ENCODE measurements at regions not wholly inside any gene's neighbourhood (a gene's known extent, or its start where the extent isn't known, plus 50 kb on each side); places are given as distances from the start of the nearest gene placed in this dataset.
"Not testable (repeated sequence)": the region's sequence is repeated elsewhere in the genome, so short reads cannot be mapped to it uniquely, and the experiment has no call there.

GRCh38 chr7:37584651-37585463, 98.7 kb upstream of the GPR141 start:
- H3K9me3 ChIP-seq; H3K36me3 Mint-ChIP-seq; H3K27ac ChIP-seq (ENCODE audit: low read length); H3K4me1 Mint-ChIP-seq; H3K36me3 ChIP-seq (ENCODE audit: control insufficient read depth in 2 of 2, extremely low read depth in 1 of 2, insufficient read depth in 1 of 2, low read length in 1 of 2); POLR2A ChIA-PET; H3K9me3 Mint-ChIP-seq; CTCF ChIA-PET; H3K27ac Mint-ChIP-seq; H3K4me3 ChIP-seq (ENCODE audit: control insufficient read depth in 1 of 2, extremely low read depth in 1 of 2, low read length in 1 of 2); H3K27me3 ChIP-seq (replicated peaks in 1 of 2; ENCODE audit: control insufficient read depth in 2 of 2, extremely low read depth in 1 of 2, insufficient read depth in 2 of 2, low read length in 1 of 2); H3K4me1 ChIP-seq (ENCODE audit: control insufficient read depth in 1 of 2, extremely low read depth in 1 of 2, insufficient read depth in 2 of 2, low read length in 2 of 2); H3K4me3 Mint-ChIP-seq; DNase-seq; ATAC-seq (replicated peaks in 1 of 4): not testable (repeated sequence)
- H3K27me3 Mint-ChIP-seq: peaks cover 29 to 35% of the 10 kb centered on the region in 2 donors
- no CpG with 5 or more reads among the region's 4 CpGs for WGBS (ENCODE audit: insufficient coverage)

DNA sequence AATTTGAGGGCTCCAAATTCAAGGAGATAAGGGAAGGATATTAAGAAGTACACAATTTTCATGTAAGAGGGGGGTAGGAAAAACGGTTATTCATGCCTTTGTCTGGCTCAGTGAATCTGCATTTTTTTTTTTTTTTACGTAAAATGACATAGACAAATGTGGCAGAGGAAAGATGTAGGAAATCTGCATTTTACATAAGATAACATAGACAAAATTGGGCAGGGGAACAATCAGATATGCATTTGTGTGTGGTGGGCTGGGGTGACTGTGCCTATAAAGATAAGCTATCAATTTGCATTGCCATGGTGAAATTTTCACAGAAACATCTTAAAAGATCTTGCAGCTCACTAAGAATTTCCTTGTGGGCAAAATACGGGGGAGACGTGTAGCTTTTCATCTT, 92.7 kb upstream of the GPR141 start:
- H3K27ac Mint-ChIP-seq: no peak overlapping the region
- peaks cover under 1 to 7% (median 6%) of the 10 kb centered on the region in 3 donors for H3K9me3 Mint-ChIP-seq
- no peaks in the 10 kb centered on the region for H3K36me3 ChIP-seq (ENCODE audit: control insufficient read depth in 2 of 2, extremely low read depth in 1 of 2, insufficient read depth in 1 of 2, low read length in 1 of 2)
- peaks cover 21 to 30% of the 10 kb centered on the region in 2 donors for H3K27me3 Mint-ChIP-seq
- ATAC-seq (replicated peaks in 1 of 4): no peak
- 0% methylated on average over 1 of the region's 4 CpGs for WGBS (ENCODE audit: insufficient coverage)
- H3K27ac ChIP-seq (ENCODE audit: low read length): no peak overlapping the region
- no peaks in the 10 kb centered on the region for H3K36me3 Mint-ChIP-seq
- no peaks in the 10 kb centered on the region for H3K4me1 Mint-ChIP-seq
- POLR2A ChIA-PET: interaction anchor here in 1 of 2 donors (0.6 kb wide), 1 partner anchor 31 kb away, joined by 3 read pairs; no protein-coding TSS in a partner anchor
- H3K27me3 ChIP-seq (replicated peaks in 1 of 2; ENCODE audit: control insufficient read depth in 2 of 2, extremely low read depth in 1 of 2, insufficient read depth in 2 of 2, low read length in 1 of 2): no peaks in the 10 kb centered on the region
- H3K9me3 ChIP-seq: no peaks in the 10 kb centered on the region
- CTCF ChIA-PET: no interaction called here
- DNase-seq: no peak
- no peak overlapping the region for H3K4me3 ChIP-seq (ENCODE audit: control insufficient read depth in 1 of 2, extremely low read depth in 1 of 2, low read length in 1 of 2)
- H3K4me1 ChIP-seq (ENCODE audit: control insufficient read depth in 1 of 2, extremely low read depth in 1 of 2, insufficient read depth in 2 of 2, low read length in 2 of 2): no peaks in the 10 kb centered on the region
- H3K4me3 Mint-ChIP-seq: no peak overlapping the region

DNA sequence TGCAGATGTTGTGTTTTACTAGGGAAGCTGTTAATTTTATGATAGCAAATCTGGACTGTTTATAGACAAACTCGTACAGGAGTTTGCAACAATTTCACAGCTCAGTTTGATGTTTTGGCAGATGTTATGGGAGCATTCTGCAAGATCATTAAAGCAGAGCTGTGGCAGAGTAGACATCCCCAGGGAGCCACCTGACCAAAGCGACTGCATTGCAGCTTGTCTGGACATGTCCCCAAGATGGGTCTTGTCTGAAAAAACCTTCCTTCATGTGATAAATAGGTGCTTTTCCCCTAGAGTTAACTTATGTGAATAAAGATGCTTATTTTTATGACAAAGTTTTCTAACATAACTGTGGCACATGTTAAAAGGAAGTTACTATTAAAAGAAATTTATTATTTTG, 91.2 kb upstream of the GPR141 start:
- no peak overlapping the region for H3K4me3 Mint-ChIP-seq
- H3K4me1 ChIP-seq (ENCODE audit: control insufficient read depth in 1 of 2, extremely low read depth in 1 of 2, insufficient read depth in 2 of 2, low read length in 2 of 2): no peaks in the 10 kb centered on the region
- H3K4me3 ChIP-seq (ENCODE audit: control insufficient read depth in 1 of 2, extremely low read depth in 1 of 2, low read length in 1 of 2): no peak overlapping the region
- H3K36me3 Mint-ChIP-seq: no peaks in the 10 kb centered on the region
- DNase-seq (no peak), ATAC-seq (replicated peaks in 1 of 4) (no peak)
- no peaks in the 10 kb centered on the region for H3K4me1 Mint-ChIP-seq
- no peaks in the 10 kb centered on the region for H3K27me3 ChIP-seq (replicated peaks in 1 of 2; ENCODE audit: control insufficient read depth in 2 of 2, extremely low read depth in 1 of 2, insufficient read depth in 2 of 2, low read length in 1 of 2)
- 60% methylated on average over 1 of the region's 2 CpGs for WGBS (ENCODE audit: insufficient coverage)
- H3K27ac ChIP-seq (ENCODE audit: low read length): no peak overlapping the region
- H3K9me3 ChIP-seq: no peaks in the 10 kb centered on the region
- H3K36me3 ChIP-seq (ENCODE audit: control insufficient read depth in 2 of 2, extremely low read depth in 1 of 2, insufficient read depth in 1 of 2, low read length in 1 of 2): no peaks in the 10 kb centered on the region
- POLR2A ChIA-PET: interaction anchor here in 1 of 2 donors (0.7 kb wide), 1 partner anchor 65 kb away, joined by 3 read pairs; no protein-coding TSS in a partner anchor
- H3K9me3 Mint-ChIP-seq: peaks cover 7 to 19% (median 7%) of the 10 kb centered on the region in 3 donors
- CTCF ChIA-PET: no interaction called here
- peaks cover 21 to 29% of the 10 kb centered on the region in 2 donors for H3K27me3 Mint-ChIP-seq
- H3K27ac Mint-ChIP-seq: no peak overlapping the region

DNA sequence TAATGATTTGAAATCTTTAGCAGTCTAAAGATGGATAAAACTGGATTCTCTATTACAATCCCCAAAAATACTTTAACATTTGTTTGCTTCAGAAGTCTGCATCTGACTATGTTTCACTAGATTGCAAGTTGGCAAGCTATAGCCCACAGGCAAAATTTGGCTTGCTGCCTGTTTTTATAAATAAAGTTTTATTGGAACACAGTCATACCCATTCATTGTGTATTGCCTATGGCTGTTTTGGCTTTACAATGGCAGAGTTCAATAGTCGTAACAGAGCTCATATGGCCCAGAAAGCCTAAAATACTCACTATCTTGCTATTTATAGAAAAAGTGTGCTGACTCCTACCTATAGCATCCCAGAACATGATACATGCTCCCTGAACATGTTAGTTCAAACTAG, 89.0 kb upstream of the GPR141 start:
- Histone ChIP-seq H3K27ac (ENCODE audit: low read length) (no peak overlapping the region), H3K4me1 (ENCODE audit: control insufficient read depth in 1 of 2, extremely low read depth in 1 of 2, insufficient read depth in 2 of 2, low read length in 2 of 2) (no peaks in the 10 kb centered on the region), H3K9me3 (no peaks in the 10 kb centered on the region), H3K27me3 (replicated peaks in 1 of 2; ENCODE audit: control insufficient read depth in 2 of 2, extremely low read depth in 1 of 2, insufficient read depth in 2 of 2, low read length in 1 of 2) (no peaks in the 10 kb centered on the region), H3K4me3 (ENCODE audit: control insufficient read depth in 1 of 2, extremely low read depth in 1 of 2, low read length in 1 of 2) (no peak overlapping the region), H3K36me3 (ENCODE audit: control insufficient read depth in 2 of 2, extremely low read depth in 1 of 2, insufficient read depth in 1 of 2, low read length in 1 of 2) (no peaks in the 10 kb centered on the region)
- no peak overlapping the region for H3K4me3 Mint-ChIP-seq
- ATAC-seq (replicated peaks in 1 of 4) (no peak), DNase-seq (no peak)
- WGBS (ENCODE audit: insufficient coverage): no CpG with 5 or more reads among the region's 1 CpG
- ChIA-PET CTCF (no interaction called here), POLR2A (no interaction called here)
- H3K27ac Mint-ChIP-seq: no peak overlapping the region
- H3K27me3 Mint-ChIP-seq: peaks cover 5 to 9% of the 10 kb centered on the region in 2 donors
- peaks cover 0 to 15% (median 7%) of the 10 kb centered on the region in 3 donors for H3K9me3 Mint-ChIP-seq
- no peaks in the 10 kb centered on the region for H3K4me1 Mint-ChIP-seq
- H3K36me3 Mint-ChIP-seq: no peaks in the 10 kb centered on the region

DNA sequence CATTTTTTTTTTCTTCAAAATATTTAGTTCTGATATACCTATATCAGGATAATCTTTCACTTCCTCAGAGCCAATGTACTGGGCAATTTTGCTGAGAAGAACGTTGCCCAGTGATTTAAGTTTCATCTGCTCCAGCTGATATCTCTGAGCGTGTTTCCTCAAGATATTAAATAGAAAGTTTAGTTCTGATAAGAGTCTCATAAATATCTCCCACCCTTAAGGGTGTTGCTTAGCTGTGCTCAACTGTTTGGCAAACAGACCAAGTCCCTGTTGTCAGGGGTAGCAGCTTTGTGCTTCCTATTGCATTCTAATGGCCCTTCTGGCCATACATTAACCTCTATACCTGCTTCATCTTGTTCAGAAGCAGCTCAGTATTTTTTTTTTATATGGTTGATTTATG, 84.7 kb upstream of the GPR141 start:
- no peaks in the 10 kb centered on the region for H3K36me3 ChIP-seq (ENCODE audit: control insufficient read depth in 2 of 2, extremely low read depth in 1 of 2, insufficient read depth in 1 of 2, low read length in 1 of 2)
- no peaks in the 10 kb centered on the region for H3K4me1 Mint-ChIP-seq
- no peak overlapping the region for H3K27ac ChIP-seq (ENCODE audit: low read length)
- CTCF ChIA-PET: no interaction called here
- no peak overlapping the region for H3K4me3 Mint-ChIP-seq
- no peaks in the 10 kb centered on the region for H3K36me3 Mint-ChIP-seq
- POLR2A ChIA-PET: no interaction called here
- WGBS (ENCODE audit: insufficient coverage): no CpG with 5 or more reads among the region's 2 CpGs
- no peak overlapping the region for H3K27ac Mint-ChIP-seq
- H3K4me1 ChIP-seq (ENCODE audit: control insufficient read depth in 1 of 2, extremely low read depth in 1 of 2, insufficient read depth in 2 of 2, low read length in 2 of 2): no peaks in the 10 kb centered on the region
- no peak for DNase-seq
- peaks cover 0 to 15% (median 7%) of the 10 kb centered on the region in 3 donors for H3K9me3 Mint-ChIP-seq
- H3K9me3 ChIP-seq: no peaks in the 10 kb centered on the region
- no peaks in the 10 kb centered on the region for H3K27me3 ChIP-seq (replicated peaks in 1 of 2; ENCODE audit: control insufficient read depth in 2 of 2, extremely low read depth in 1 of 2, insufficient read depth in 2 of 2, low read length in 1 of 2)
- H3K27me3 Mint-ChIP-seq: no peaks in the 10 kb centered on the region
- no peak for ATAC-seq (replicated peaks in 1 of 4)
- no peak overlapping the region for H3K4me3 ChIP-seq (ENCODE audit: control insufficient read depth in 1 of 2, extremely low read depth in 1 of 2, low read length in 1 of 2)

DNA sequence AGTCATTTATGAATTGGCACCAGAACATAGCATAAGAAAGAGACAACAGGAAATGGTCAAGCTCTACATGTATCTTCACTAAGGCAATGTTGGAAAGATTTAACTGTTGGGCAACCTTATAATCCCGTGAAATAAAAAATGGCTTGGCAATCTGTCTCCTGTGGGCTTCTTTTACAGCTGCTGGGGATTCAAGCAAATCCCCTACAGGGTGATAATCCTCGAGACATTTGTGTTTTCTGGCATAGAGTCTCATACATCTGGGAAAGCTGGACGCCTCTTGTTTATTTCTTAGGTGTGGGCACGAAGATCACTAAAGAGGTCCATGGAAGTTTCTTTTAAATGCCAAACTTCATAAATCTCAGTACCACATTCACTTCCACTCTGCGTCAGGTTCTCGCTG, 82.2 kb upstream of the GPR141 start:
- H3K9me3 Mint-ChIP-seq: peaks cover 0 to 9% (median 3%) of the 10 kb centered on the region in 3 donors
- no peak overlapping the region for H3K4me3 Mint-ChIP-seq
- peaks cover 0 to 3% of the 10 kb centered on the region in 2 donors for H3K27me3 Mint-ChIP-seq
- Histone ChIP-seq H3K36me3 (ENCODE audit: control insufficient read depth in 2 of 2, extremely low read depth in 1 of 2, insufficient read depth in 1 of 2, low read length in 1 of 2) (no peaks in the 10 kb centered on the region), H3K4me1 (ENCODE audit: control insufficient read depth in 1 of 2, extremely low read depth in 1 of 2, insufficient read depth in 2 of 2, low read length in 2 of 2) (no peaks in the 10 kb centered on the region), H3K4me3 (ENCODE audit: control insufficient read depth in 1 of 2, extremely low read depth in 1 of 2, low read length in 1 of 2) (no peak overlapping the region), H3K9me3 (no peaks in the 10 kb centered on the region), H3K27me3 (replicated peaks in 1 of 2; ENCODE audit: control insufficient read depth in 2 of 2, extremely low read depth in 1 of 2, insufficient read depth in 2 of 2, low read length in 1 of 2) (no peaks in the 10 kb centered on the region), H3K27ac (ENCODE audit: low read length) (no peak overlapping the region)
- WGBS (ENCODE audit: insufficient coverage): 64% methylated on average over 3 of the region's 6 CpGs
- ChIA-PET CTCF (no interaction called here), POLR2A (no interaction called here)
- H3K4me1 Mint-ChIP-seq: no peaks in the 10 kb centered on the region
- H3K36me3 Mint-ChIP-seq: no peaks in the 10 kb centered on the region
- ATAC-seq (replicated peaks in 1 of 4): no peak
- H3K27ac Mint-ChIP-seq: no peak overlapping the region
- no peak for DNase-seq
